Kidney tubule cell (primary cell): ENCODE measurements at regions not wholly inside any gene's neighbourhood (a gene's known extent, or its start where the extent isn't known, plus 50 kb on each side); places are given as distances from the start of the nearest gene placed in this dataset.

ENCODE experiments used
- DNase-seq: peaks from one replicate; pipeline ENCODE4 v3.0.0-alpha.2; 2018; ENCODE audit warnings: low spot score

- DNase-seq: no peak
Measured at GRCh38 chr4:98765771-98766170, 107.4 kb upstream of the TSPAN5 start.

DNA sequence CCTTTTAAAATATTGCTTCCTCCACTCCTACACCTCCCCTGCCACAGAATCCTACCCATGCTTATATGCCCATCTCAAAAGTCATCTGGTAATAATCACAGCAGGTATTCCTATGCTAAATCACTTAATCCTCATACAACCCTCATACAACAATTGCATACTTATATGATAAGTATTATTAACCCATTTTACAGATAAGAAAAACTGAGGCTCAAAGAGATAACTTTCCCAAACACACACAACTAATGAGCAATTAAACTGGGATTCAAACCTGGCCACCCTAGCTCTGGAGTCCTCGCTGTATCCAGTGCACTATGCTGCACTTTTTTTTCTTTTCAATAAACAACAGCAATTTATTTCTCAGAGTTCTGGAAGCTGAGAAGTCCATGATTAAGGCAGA lies 99.8 kb upstream of the TSPAN5 start:
- no peak for DNase-seq

- no peak for DNase-seq
Measured at GRCh38 chr4:98754736-98755135, 96.3 kb upstream of the TSPAN5 start.

DNA sequence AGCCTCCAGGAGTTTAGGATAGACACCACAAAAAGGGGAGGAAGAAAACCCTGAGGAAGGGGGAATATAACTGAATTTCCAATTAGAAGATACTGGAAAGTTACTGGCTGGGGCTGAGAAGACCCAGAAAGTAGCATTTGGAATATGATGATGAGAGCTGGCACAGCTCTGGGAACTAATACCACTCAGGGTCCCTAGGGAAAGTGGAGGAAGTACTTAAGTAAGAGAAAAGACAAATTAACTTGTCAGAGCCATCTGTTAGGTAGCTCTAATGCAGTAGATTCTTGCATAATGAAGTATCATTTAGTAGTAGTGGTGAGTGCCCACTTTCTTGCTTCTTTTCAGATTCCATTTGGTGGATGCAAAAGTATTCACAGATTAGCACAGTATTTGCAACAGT lies 90.8 kb upstream of the TSPAN5 start:
- DNase-seq: no peak

DNA sequence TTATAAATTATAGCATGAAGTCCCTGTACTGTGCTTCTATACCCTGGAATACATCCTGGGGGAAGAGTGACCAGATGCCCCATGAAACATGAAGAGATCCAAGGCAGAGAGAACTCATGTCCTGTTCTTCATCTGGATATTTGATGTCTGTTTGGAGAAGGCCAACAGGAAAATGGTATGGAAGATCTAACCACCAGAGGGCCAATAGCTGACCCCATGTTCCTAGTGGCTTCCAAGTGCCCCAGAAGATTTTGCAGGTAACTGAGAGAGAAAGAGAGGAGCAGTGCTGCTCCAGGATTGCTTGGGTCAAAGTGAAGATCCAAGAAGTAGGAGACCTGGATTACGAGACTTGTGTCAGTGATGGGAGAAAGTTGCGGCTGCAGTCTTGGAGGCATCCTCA lies 90.2 kb upstream of the TSPAN5 start:
- no peak for DNase-seq

DNA sequence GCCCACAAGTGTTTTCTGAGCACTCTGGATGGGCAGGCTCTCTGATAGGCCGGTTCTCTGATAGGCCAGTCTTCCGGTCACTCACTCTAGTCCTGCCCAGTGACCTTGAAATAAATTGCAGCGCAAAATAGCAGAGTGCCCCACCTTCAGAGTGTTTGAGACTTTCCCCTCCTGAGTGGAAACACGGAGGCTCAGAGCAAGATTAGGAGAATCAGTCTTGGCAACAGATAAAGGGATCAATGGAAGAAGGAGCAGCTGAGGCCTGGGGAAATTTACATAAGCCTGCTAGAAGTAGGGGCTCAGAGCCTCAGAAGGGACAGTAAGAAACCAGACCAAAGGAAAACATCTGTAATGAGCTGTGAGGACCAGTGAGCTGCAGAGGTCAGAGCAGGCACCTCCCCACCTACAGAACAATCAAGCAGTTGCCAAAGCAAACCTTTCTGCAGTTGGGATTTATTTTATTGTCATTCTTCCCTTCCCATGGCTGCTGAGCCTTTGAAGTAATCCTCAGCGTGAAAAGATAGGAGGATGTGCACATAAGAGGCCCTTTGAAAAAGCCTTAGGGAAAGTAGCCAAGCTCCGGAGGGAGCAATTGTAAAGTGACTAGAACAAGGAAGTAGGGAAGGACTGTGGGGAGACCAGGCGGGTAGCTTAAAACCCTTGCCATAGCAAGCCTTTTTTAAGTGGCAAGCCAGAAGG lies 89.1 kb upstream of the TSPAN5 start:
- DNase-seq: no peak

- no peak for DNase-seq
Measured at GRCh38 chr4:98746936-98747335, 88.5 kb upstream of the TSPAN5 start.

DNA sequence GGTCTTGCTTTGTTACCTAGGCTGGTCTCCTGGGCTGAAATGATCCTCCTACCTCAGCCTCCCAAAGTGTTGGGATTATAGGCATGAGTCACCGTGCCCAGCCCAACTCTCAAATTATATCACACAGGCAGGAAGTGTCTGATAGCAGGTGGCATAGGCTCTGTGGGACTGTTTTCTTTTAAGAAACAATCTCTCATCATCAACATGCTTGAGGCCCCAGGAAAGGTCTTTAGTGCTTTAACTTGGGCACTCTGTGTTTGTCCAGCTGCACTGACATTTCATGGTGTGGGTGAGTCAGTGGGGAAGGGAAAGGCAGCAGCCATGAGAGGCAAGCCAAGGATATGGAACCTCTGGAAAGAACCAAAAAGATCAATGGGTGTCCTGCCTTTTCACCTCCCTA lies 88.1 kb upstream of the TSPAN5 start:
- DNase-seq: peak; percentile 27

DNA sequence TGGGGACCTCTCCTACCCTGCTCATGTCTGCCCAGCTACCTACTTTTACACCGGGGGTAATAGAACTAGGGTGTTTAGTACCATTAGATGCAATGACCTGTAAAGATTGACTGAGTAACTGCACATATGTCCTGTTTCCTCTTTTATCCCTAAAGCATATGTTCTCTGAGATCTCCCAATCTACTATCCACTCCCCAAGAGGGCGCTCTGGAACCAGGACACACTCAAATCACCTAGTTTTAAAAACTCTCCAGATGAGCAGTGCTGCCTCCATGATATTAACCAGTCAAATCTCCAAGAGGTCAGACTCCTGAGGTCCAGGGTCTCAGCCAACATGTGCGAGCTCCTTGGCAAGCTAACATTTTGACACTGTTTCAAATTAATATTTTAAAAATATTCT lies 87.0 kb upstream of the TSPAN5 start:
- no peak for DNase-seq

DNA sequence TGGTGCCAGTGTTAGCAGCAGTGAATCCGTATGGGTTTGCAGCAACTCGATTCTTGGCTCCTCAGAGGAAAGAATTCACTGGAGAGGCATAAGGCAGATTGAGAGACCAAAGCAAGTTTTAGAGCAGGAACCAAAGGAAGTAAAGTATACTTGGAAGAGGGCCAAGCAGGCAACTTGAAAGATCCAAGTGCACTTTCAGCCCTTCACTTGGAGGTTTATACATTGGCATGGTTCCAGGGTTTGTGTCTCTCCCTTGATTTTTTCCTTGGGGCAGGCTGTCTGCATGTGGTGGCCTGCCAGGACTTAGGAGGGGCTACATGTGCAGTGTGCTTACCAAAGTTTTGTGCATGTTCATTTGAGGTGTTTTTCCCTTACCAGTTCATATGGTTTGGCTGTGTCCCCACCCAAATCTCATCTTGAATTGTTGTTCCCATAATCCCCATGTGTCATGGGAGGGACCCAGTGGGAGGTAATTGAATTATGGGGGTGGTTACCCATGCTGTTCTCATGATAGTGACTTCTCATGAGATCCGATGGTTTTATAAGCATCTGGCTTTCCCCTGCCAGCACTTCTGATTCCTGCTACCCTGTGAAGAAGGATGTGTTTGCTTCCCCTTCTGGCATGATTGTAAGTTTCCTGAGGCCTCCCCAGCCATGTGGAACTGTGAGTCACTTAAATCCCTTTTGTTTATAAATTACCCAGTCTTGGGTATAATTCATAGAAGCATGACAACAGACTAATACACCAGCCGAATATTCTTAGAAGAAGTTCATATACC lies 86.2 kb upstream of the TSPAN5 start:
- DNase-seq: peak; percentile 15

DNA sequence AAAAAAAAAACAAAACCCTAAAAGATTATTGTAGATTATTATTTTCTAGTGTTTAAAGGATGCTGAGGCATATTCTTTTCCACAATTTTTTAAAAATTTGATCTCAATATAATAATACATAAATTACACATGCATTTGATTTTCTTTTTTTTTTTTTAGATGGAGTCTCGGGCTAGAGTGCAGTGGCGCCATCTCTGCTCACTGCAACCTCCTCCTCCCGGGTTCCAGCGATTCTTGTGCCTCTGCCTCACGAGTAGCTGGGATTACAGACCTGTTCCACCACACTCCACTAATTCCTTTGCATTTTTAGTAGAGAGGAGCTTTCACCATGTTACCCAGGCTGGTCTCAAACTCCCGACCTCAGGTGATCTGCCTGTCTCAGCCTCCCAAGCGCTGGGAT lies 83.5 kb upstream of the TSPAN5 start:
- no peak for DNase-seq

DNA sequence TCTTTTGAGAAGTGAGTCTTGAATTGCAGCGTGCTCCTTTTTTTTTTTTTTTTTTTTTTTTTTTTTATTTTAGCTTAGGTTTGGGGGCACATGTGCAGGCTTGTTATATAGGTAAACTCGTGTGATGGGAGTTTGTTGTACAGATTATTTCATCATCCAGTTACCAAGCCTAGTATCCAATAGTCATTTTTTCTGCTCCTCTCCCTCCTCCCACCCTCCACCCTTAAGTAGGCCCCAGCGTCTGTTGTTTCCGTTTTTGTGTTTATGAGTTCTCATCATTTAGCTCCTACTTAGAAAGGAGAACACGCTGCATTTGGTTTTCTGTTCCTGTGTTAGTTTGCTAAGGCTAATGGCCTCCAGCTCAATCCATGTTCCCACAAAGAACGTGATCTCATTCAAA lies 81.3 kb upstream of the TSPAN5 start:
- no peak for DNase-seq

GRCh38 chr4:98733601-98734000 lies 75.2 kb upstream of the TSPAN5 start:
- no peak for DNase-seq

DNA sequence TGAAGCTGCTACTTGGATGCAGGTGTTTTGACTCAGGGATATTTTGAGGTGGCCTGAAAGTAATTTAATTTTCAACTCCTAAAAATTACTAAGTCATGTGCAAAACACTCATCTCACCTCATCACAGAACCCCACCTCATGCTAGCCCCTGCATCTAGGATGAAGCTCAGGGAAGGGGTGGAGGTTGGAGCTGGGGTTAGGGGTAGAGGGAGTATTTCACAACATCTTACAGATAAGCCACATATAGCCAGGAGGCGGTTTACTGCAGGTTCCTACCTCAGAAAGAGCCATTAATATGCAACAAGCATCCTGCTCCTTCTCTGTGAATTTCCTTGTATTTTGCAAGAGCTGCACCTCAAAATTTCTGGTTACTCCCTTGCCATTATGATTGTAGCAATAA lies 70.5 kb upstream of the TSPAN5 start:
- DNase-seq: no peak

GRCh38 chr4:98728433-98728832 lies 70.0 kb upstream of the TSPAN5 start:
- DNase-seq: peak; percentile 42

- no peak for DNase-seq
Measured at GRCh38 chr4:98722000-98722399, 63.6 kb upstream of the TSPAN5 start.

- peak; percentile 83 for DNase-seq
Measured at GRCh38 chr4:98720871-98721480, 62.6 kb upstream of the TSPAN5 start.

DNA sequence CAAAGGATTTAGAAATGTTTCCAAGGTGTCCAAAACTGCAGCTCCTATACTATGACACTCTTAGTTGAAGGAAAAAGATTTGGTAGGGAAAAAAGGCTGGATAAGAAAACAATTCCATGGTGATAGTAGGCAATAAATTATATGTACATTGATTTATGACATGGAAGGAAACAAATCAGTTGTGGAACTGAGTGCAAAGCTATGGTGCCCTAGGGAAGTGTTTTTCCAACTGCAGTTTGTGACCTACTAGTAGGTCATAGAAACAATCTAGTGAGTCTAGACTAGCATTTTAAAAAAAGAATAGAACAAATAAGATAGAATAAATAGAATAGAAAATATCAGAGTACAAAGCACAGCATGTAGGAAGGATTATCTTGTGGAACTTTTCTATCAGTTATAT lies 58.4 kb upstream of the TSPAN5 start:
- no peak for DNase-seq

DNA sequence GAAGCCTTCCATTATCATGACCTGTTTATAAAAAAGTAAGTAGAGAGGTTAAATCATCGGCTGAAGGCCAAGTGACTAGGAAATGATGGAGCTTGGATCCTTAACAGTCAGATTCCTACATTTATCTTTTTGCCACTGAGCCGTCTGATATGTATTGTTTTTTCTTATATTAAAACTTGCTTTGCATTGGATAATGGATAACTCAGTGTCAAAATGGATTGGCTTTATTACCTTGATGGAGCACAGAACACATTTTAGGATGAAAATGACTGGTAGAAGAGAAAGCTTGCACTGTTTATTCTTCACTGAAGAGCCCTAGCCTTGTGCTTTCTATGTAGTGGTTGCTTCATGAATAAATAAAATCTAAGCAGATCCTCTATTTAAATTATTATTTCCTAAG lies 54.2 kb upstream of the TSPAN5 start:
- no peak for DNase-seq

GRCh38 chr4:98711526-98711925 lies 53.1 kb upstream of the TSPAN5 start:
- DNase-seq: no peak

- peak; percentile 60 for DNase-seq
Measured at GRCh38 chr4:98710831-98711230, 52.4 kb upstream of the TSPAN5 start.
